Right lung (tissue), 2 donors: ENCODE measurements at regions not wholly inside any gene's neighbourhood (a gene's known extent, or its start where the extent isn't known, plus 50 kb on each side); places are given as distances from the start of the nearest gene placed in this dataset.

ENCODE experiments used
- DNase-seq, 2 donors: peaks; one replicate each; pipeline ENCODE4 v3.0.0-alpha.2; 2013

GRCh38 chr9:20291201-20291600, 331.1 kb downstream of the MLLT3 start:
- no peak for DNase-seq

GRCh38 chr9:20290257-20290656, 332.0 kb downstream of the MLLT3 start:
- DNase-seq, result no peak

DNA sequence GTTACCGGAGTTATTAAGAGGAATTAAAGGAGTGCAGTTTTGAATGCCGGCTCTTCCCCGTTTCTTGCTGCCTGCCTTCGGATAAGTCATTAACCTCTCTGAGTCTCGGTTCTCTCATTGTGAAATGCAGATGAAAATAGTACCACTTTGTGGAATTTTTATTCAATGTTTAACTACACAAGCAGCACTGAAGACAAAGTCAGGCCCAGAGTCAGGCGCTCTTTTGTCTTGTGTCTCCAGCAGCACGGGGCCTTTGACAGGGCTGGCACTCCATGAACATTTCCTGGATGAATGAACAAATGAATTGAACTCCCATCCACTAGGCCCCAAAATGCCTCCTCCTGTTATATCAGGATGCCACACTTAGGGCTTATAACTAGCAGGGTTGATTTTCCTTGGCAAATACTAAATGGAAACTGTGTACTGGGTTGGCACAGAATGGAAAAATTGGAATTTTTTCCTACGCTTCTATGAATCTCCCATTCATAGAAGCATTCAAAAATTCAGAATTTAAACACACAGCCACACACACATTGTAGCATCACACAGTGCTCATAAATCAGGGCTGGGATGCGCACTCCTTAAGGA, 332.8 kb downstream of the MLLT3 start:
- DNase-seq, result no peak

DNA sequence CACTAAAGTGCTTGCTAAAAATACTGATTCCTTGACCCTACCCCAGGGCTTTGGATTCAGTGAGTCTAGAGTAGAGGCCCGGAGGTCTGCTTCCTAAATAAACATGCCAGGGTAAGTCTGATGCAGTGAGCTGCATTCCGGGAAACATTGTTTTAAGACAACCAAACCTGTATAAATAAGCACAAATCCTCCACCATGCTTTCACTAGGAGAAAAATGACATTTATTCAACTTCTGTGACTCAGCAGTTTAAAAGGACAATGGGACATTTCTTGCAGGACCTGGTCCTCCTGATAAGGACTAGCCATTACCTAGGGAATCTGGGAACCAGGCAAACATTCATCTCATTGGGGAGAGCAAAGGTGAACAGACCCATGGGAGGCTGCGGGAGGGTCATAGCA, 335.3 kb downstream of the MLLT3 start:
- DNase-seq, result no peak

GRCh38 chr9:20286154-20286700, 336.1 kb downstream of the MLLT3 start:
- no peak for DNase-seq

DNA sequence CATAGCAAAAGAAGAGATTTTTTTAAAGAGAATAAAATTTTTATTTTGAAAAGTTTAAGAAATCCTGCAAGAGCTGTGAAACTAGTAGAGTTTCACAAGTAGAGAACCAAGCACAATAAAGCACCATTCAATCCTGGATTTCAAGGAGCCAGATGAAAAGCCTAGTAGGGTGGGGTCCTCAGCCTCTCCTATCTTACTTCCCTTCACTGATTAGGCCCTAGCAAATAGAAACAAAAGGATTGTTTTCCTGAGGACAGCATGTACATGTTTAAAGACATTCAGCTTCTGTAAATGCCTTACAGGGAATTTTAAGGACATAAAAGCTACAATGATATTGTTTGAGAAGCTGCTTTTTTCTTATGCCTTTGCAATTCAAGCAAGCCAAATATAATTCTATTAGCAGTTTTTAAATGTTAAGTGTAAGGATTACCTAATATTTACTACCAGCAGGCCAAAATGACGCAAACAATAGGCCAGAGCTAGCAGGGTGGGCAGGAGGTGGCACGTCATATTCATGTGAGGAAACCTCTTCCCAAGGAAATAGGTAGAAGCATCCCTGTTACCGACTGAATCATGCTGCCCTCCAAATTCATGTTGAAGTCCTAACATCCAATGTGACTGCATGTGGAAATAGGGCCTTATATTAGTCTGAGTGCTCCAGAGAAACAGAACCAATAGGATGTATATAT, 337.6 kb downstream of the MLLT3 start:
- no peak for DNase-seq

GRCh38 chr9:20280330-20280729, 342.0 kb downstream of the MLLT3 start:
- no peak for DNase-seq

DNA sequence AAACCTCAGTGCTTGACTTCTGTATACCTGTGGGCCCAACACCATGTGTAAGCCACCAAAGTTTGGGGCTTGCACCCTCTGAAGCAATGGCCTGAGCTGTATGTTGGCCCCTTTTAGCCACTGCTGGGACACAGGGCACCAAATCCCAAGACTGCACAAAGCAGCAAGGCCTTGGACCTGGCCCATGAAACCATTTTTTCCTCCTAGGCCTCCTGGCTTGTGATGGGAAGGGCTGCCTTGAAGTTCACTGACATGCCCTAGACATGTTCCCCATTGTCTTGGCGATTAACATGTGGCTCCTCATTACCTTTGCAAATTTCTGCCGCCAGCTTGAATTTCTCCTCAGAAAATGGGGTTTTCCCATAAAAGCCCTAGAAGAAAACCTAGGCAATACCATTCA, 345.5 kb downstream of the MLLT3 start:
- DNase-seq, result no peak

GRCh38 chr9:20271723-20272122, 350.6 kb downstream of the MLLT3 start:
- DNase-seq, result no peak

DNA sequence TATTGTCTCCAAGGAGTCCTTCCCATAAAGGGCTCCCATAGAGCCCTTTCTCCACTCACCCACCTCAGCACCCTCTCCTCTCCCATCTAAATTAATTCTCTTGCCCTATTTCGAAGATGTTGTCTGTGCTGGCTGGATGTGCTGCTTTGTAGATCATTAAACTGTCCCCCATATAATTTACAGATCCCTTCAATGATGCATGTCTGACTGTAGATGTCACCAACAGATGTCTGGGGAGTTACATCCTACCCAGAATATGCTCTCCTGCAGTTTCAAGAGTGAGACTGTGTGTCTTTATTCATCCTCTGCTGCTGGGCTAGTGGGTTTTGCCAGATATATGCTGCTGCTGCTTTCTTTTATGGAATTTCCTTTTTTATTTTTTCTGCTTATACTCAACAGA, 351.2 kb downstream of the MLLT3 start:
- DNase-seq, result no peak

- no peak for DNase-seq
These were observed 352.1 kb downstream of the MLLT3 start for GRCh38 chr9:20270161-20270560.

DNA sequence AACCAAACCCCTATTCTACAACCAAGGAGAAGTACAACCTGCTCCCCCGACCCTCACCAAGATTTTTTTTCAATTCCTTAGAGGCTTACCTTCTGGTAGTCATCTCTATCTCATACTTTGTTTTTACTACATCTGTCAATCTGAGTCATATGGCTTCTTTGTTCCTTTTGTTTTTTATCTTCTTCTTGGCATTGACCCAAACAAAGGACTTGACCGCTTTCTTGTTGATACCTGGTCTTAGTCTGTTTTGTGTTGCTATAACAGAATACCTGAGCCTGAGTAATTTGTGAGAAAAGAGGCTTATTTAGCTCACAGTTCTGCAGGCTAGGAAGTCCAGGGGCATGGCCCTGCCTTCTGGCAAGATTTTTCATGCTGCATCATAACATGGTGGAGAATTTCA, 352.7 kb downstream of the MLLT3 start:
- DNase-seq, result no peak

GRCh38 chr9:20264896-20265295, 357.4 kb downstream of the MLLT3 start:
- DNase-seq, result no peak

- DNase-seq, result no peak
These were observed 359.7 kb downstream of the MLLT3 start for GRCh38 chr9:20262611-20263010.

GRCh38 chr9:20256284-20256948, 365.9 kb downstream of the MLLT3 start:
- no peak for DNase-seq

- no peak for DNase-seq
These were observed 367.2 kb downstream of the MLLT3 start for GRCh38 chr9:20255052-20255451.

DNA sequence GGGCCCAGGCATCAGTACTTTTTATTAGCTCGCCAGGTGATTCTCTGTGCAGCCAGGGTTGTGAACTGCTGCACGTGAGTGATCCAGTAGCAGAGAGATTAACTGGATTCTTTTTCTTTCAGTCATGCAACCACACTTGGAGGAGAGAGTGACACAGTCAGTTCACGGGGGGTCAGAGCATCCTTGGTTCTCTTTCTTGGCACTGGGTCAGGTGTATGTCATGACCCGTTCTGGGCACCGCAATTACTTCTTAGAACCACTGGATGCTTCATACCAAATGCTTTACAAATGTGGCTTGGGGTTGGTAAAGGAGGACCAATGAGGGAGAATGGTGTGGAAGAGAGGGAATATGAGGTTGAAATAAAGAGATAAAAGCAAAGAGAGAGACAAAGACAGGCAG, 368.7 kb downstream of the MLLT3 start:
- no peak for DNase-seq

- DNase-seq, result no peak
These were observed 369.5 kb downstream of the MLLT3 start for GRCh38 chr9:20252778-20253177.

DNA sequence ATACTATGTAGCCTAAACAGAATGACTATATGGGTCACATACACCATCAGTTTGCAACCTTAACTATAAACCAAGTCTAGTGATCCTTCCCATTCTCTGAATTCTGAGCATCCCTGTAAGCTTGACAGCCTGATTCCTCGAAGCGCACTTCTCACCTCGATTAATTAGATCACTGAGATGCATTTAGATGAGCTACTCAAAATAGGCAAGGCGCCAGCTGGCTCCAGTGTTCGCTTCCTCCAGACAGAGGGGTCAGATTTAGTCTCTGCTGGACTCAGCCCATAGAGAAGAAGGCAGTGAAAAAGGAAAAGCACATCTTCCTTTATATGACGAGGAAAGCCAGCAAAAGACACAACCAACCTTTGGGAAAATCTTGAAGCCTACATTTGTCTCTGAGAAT, 371.5 kb downstream of the MLLT3 start:
- DNase-seq, result no peak

DNA sequence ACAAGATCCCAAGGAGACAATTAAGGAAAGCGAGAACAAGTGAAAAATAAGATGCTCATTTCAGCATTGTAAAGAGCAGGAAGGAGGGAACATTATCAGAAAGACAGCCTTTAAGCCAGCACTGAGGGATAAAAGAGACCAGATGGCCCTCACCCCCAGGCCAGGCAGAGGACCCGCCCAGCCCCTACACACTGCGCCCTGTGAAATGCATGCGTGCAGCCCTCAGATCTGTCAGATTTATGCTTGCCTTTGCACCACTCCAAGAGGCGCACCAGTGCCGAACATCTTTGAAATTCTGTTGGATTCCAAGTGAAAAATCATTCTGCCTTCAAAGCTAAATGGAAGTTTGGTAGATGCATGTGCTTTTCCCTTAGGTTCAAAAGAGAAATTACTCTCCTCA, 378.0 kb downstream of the MLLT3 start:
- DNase-seq, result no peak

DNA sequence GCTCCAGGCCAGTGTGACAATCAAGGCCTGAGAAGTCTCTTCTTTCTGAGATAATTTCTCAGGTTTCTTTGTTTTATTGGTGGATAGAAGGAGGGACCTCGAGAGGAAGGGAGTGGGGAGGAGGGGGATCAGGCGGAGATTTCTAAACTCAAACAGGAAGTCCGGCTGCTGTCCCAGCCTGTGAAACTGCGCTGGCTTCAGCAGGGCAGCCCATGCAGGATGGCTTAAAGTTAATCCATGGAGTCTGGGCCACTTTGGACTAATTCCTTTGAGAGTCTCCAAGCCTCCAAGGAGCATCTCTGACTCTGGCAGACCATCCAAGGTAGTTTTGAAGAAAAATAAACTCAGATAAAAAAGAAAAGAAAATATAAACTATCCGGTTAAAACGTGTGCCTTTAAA, 378.5 kb downstream of the MLLT3 start:
- DNase-seq, result no peak

- no peak for DNase-seq
These were observed 379.6 kb downstream of the MLLT3 start for GRCh38 chr9:20242510-20243189.

DNA sequence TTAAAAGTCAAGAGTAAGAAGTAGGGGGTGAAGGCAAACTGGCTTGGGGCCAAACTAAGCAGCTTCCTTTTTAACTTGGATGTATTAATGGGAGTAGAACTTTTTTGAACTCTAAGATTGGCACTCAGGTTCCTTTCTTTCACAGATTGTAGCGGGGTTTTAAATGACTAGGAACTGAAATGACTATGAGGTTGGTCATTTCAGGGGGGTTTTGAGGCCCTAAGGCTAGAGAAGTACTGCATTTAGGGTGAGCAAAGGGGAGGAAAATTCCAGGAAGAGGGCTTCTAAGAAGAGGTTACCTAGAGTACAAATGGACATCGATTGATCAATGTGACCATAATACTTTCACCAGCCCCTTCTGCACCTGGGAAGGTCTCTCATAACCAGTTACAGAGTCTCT, 381.8 kb downstream of the MLLT3 start:
- DNase-seq, result no peak
